ENCODE measurements at regions not wholly inside any gene's neighbourhood (a gene's known extent, or its start where the extent isn't known, plus 50 kb on each side); places are given as distances from the start of the nearest gene placed in this dataset.

GRCh38 chr15:69659454-69660050 is 206.9 kb downstream of the RPLP1 start:
- TF ChIP-seq CTCF (conservative IDR thresholded peaks at IDR 0.05) (no peak), EZH2 (IDR thresholded peaks at IDR 0.05; ENCODE audit: low read depth) (no peak)

Measured in PC-9 (cell line).